AG04450 (cell line): ENCODE measurements at regions not wholly inside any gene's neighbourhood (a gene's known extent, or its start where the extent isn't known, plus 50 kb on each side); places are given as distances from the start of the nearest gene placed in this dataset.

ENCODE experiments used
- CTCF ChIA-PET: fragments of 300-600, 350-600 bp; formaldehyde crosslinking; extraction: SDS; loops from one replicate; lab custom pipeline; 2022; ENCODE audit warnings: antibody characterized with exemption, inconsistent platforms; lab: Charles Lee
- POLR2A ChIA-PET: fragments of 350-600 bp; formaldehyde crosslinking; extraction: SDS; loops from one replicate; lab custom pipeline; 2021; ENCODE audit warnings: antibody characterized with exemption, inconsistent platforms; lab: Yijun Ruan, JAX
- DNase-seq: peaks from one replicate; pipeline ENCODE4 v3.0.0-alpha.2; 2011; ENCODE audit warnings: low read depth, low spot score
- H3K27ac ChIP-seq: one replicate; pipeline ENCODE4 v1.5.1; 2012; ENCODE audit warnings: low read depth, low read length, control low read depth
- H3K27me3 ChIP-seq: one replicate; pipeline ENCODE4 v1.6.0; 2012; ENCODE audit warnings: low read length; ENCODE audit not compliant: control insufficient read depth, insufficient read depth
- H3K4me3 ChIP-seq: 2 replicates; pipeline ENCODE4 v1.5.1; 2011; ENCODE audit warnings: mild to moderate bottlenecking, low read depth, low read length, control low read depth
- H3K9me3 ChIP-seq: 2 replicates; pipeline ENCODE4 v1.5.1; 2012; ENCODE audit warnings: low read length; ENCODE audit not compliant: control insufficient read depth, insufficient read depth
- TF ChIP-seq, protein P1 (sequence below): IDR thresholded peaks from 2 replicates; pipeline ENCODE4 v1.5.1; 2011; ENCODE audit warnings: low read depth, low read length, control low read depth, inconsistent platforms

DNA sequence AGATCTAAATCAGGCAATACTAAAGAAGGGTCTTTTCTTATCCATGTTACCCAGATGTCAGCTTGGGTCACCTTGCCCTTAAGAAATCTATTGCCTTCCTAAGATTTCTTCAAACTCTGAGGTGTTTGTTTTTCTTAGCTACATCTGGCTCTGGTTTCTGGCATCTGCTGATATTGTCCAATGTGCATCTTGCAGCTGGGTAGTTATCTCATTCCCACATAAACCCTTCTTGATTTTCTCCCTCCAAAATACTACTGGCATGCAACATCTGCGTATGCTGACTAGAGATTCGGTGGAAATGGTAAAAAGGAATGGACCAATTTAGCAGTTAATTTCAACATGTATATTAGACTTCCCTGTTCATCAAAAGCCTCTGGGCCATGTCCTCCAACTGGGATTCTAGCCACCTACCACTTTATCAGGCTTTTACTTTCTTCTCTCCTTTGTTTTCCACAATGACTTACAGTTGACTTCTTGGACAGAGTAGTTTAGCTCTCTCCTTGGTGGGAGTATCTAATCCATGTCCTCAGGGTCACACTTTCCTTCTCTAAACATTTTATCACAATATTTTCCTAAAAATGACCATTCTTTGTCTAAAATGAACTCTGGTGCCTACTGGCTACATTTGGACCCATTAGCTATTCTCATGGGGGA lies 324.8 kb upstream of the FAR2 start:
- Histone ChIP-seq H3K9me3 (no peaks in the 10 kb centered on the region), H3K27ac (no peak overlapping the region), H3K27me3 (no peaks in the 10 kb centered on the region), H3K4me3 (no peak overlapping the region)
- DNase-seq, result no peak
- TF ChIP-seq, protein P1, sequence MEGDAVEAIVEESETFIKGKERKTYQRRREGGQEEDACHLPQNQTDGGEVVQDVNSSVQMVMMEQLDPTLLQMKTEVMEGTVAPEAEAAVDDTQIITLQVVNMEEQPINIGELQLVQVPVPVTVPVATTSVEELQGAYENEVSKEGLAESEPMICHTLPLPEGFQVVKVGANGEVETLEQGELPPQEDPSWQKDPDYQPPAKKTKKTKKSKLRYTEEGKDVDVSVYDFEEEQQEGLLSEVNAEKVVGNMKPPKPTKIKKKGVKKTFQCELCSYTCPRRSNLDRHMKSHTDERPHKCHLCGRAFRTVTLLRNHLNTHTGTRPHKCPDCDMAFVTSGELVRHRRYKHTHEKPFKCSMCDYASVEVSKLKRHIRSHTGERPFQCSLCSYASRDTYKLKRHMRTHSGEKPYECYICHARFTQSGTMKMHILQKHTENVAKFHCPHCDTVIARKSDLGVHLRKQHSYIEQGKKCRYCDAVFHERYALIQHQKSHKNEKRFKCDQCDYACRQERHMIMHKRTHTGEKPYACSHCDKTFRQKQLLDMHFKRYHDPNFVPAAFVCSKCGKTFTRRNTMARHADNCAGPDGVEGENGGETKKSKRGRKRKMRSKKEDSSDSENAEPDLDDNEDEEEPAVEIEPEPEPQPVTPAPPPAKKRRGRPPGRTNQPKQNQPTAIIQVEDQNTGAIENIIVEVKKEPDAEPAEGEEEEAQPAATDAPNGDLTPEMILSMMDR, result no peak
- POLR2A ChIA-PET, result no interaction called here
- CTCF ChIA-PET, result interaction anchor here (0.6 to 1.2 kb wide), 2 partner anchors 11 to 38 kb away, joined by 3 to 4 read pairs; no protein-coding TSS in a partner anchor

DNA sequence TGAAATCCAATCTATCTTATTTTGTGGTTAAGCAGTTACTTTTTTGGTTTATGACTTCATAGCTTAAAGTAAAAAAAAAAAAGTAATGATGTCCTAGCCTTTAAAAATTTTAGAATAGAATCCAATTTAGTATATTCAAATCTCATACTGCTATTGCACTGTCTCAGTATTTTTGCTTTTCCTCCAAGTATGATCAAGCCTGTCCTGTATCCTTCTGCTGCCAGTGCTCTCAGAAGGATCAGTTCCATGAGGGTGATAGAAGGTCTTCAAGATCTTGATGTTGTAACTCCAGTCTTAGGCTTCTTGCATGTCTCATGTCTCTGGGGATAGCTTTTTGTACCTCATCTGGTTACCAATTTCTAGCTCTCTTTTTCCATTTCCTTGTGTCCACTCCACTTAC lies 324.2 kb upstream of the FAR2 start:
- ChIA-PET POLR2A (no interaction called here), CTCF (interaction anchor here (0.6 kb wide), 1 partner anchor 11 kb away, joined by 4 read pairs; no protein-coding TSS in a partner anchor)
- H3K4me3 ChIP-seq, result no peak overlapping the region

DNA sequence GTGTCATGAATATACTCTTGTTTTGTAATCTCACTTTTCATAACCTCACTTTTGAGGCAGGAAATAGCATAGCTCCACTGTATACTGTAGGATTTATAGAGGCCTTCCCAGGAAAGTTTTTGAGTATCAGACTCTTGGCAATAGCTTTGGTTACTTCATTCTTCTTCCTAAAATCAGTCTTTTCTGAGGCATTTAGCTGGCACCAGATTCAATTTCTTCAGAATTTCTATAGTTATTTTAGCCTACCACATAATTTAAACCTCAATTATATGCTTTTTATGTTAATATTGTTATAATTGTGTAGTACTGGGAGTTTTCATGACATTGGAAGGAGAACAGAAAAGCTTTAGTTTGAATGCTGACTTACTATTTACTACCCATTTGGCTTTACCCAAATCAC lies 322.3 kb upstream of the FAR2 start:
- TF ChIP-seq, protein P1, result no peak
- POLR2A ChIA-PET, result no interaction called here
- no peak overlapping the region for H3K4me3 ChIP-seq
- H3K27me3 ChIP-seq, result no peaks in the 10 kb centered on the region
- CTCF ChIA-PET, result interaction anchor here (0.7 kb wide), 1 partner anchor 11 kb away, joined by 3 read pairs; no protein-coding TSS in a partner anchor
- H3K9me3 ChIP-seq, result no peaks in the 10 kb centered on the region
- DNase-seq, result no peak
- no peak overlapping the region for H3K27ac ChIP-seq

More for the DNA sequence above, 324.2 kb upstream of the FAR2 start:
- H3K27me3 ChIP-seq, result no peaks in the 10 kb centered on the region
- no peak overlapping the region for H3K27ac ChIP-seq
- TF ChIP-seq, protein P1, result no peak
- DNase-seq, result no peak
- H3K9me3 ChIP-seq, result no peaks in the 10 kb centered on the region

DNA sequence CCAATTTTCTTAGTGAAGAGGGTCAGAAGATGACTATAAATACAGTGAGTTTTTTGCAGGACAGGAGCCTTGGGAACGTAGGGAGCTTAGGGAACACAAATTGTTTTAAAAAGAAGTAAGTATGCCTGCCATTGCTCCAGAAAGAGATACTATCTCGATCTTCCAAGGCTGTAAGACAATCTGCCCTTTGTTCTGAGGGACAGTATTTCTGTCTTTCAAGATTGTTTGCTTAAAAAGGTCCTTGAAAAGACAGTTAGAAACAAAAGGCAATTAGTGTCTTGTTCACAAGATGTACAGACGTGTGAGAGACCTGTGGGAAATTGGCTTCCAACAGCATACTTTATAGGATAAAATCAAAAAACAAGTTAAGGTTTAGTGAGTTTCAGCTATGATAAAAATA lies 321.2 kb upstream of the FAR2 start:
- CTCF ChIA-PET, result no interaction called here
- Histone ChIP-seq H3K9me3 (no peaks in the 10 kb centered on the region), H3K27me3 (no peaks in the 10 kb centered on the region), H3K4me3 (no peak overlapping the region), H3K27ac (no peak overlapping the region)
- POLR2A ChIA-PET, result no interaction called here
- no peak for DNase-seq
- TF ChIP-seq, protein P1, result no peak

DNA sequence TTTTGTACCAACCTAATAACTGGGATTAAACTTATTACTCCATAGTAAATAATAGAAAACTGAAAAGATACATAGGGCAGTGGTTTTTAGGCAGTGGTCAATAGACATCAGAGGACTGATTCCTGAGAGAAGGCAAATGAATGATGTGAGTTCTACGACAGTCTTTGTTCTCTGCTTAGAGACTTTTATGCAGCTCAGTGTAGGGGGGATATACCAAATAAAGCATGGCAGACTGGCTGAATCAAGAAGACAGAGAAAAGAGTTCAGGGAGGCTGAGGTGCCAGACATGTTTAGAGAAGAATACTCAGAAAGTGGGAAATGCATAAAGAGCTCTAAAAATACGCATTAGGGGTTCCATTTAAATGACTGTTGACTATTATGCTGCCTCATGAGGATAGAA lies 320.8 kb upstream of the FAR2 start:
- ChIA-PET POLR2A (no interaction called here), CTCF (no interaction called here)
- H3K27me3 ChIP-seq, result no peaks in the 10 kb centered on the region
- no peak overlapping the region for H3K4me3 ChIP-seq
- H3K9me3 ChIP-seq, result no peaks in the 10 kb centered on the region
- no peak for DNase-seq
- TF ChIP-seq, protein P1, result no peak
- no peak overlapping the region for H3K27ac ChIP-seq
